ENCODE measurements at regions not wholly inside any gene's neighbourhood (a gene's known extent, or its start where the extent isn't known, plus 50 kb on each side); places are given as distances from the start of the nearest gene placed in this dataset.

DNA sequence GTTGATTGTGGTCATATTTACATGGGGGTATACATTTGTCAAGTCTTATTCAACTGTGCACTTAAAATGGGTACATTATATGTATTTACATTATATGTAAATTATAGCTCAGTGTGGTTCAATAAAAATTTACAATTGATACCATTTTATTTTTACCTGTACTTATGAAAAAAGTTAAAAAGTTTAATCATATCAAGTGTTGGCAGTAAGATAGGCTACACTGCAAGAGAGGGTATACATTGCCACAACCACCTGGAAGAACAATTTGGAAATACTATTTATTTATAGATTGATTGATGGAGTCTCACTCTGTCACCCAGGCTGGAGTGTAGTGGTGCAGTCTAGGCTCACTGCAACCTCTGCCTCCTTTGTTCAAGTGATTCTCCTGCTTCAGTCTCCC is 453.3 kb downstream of the XYLT1 start:
- DNase-seq (ENCODE audit: low read depth in 1 of 2, low spot score in 2 of 2) (no peak), FAIRE-seq (no peak)
- H4K91ac ChIP-seq (replicated peaks; ENCODE audit: insufficient read length, low read length) = no peak overlapping the region
- no peaks in the 10 kb centered on the region for H4K20me1 ChIP-seq (replicated peaks in 1 of 2; ENCODE audit: control insufficient read depth in 1 of 2, insufficient read depth in 2 of 2, low read length in 2 of 2)
- no peak overlapping the region for H3K4me3 ChIP-seq (ENCODE audit: extremely low read depth in 1 of 4, insufficient read depth in 2 of 4, low read depth in 3 of 4, low read length in 4 of 4)
- H2BK120ac ChIP-seq (replicated peaks; ENCODE audit: low read depth, low read length) = no peak overlapping the region
- H3K23me2 ChIP-seq (ENCODE audit: low read depth, low read length) = no peaks in the 10 kb centered on the region
- no peak overlapping the region for H2BK5ac ChIP-seq (ENCODE audit: low read depth, low read length)
- no peak overlapping the region for H3K23ac ChIP-seq (ENCODE audit: insufficient read length)
- H3K4ac ChIP-seq (replicated peaks; ENCODE audit: insufficient read length, low read depth, low read length) = no peak overlapping the region
- no peak overlapping the region for H2BK15ac ChIP-seq (ENCODE audit: low read length)
- no peaks in the 10 kb centered on the region for H3K79me1 ChIP-seq (ENCODE audit: low read depth, low read length)
- H3K4me1 ChIP-seq (replicated peaks in 1 of 4; ENCODE audit: control insufficient read depth in 3 of 4, insufficient read depth in 4 of 4, low read length in 3 of 4) = no peaks in the 10 kb centered on the region
- H2AK5ac ChIP-seq (ENCODE audit: low read depth, low read length) = no peak overlapping the region
- H3K27ac ChIP-seq (ENCODE audit: low read depth, low read length) = no peak overlapping the region
- no peak overlapping the region for H3K4me2 ChIP-seq (ENCODE audit: insufficient read depth in 1 of 2, low read depth in 2 of 2, low read length in 2 of 2)
- H2BK20ac ChIP-seq (ENCODE audit: low read length) = no peak overlapping the region
- no peak overlapping the region for H3K14ac ChIP-seq (ENCODE audit: insufficient read length)
- no peak overlapping the region for H3K18ac ChIP-seq (ENCODE audit: extremely low read depth, low read length)
- no peak overlapping the region for H4K5ac ChIP-seq (ENCODE audit: insufficient read length, low read depth, low read length)
- POLR2A ChIA-PET (ENCODE audit: partially characterized antibody) = no interaction called here
- H3K27me3 ChIP-seq (replicated peaks in 1 of 4; ENCODE audit: control insufficient read depth in 3 of 4, extremely low read depth in 1 of 4, insufficient read depth in 3 of 4, low read length in 3 of 4) = no peaks in the 10 kb centered on the region
- no peak overlapping the region for H3K56ac ChIP-seq (replicated peaks; ENCODE audit: insufficient read length, low read depth, low read length)
- CTCF ChIA-PET (ENCODE audit: partially characterized antibody) = interaction anchor here (0.8 kb wide), 1 partner anchor 94 kb away, joined by 3 read pairs; no protein-coding TSS in a partner anchor
- H3K9me3 ChIP-seq (ENCODE audit: insufficient read depth in 2 of 2, low read depth in 1 of 2, low read length in 1 of 2) = no peaks in the 10 kb centered on the region
- no peak overlapping the region for H3K9ac ChIP-seq (replicated peaks in 1 of 4; ENCODE audit: extremely low read depth in 1 of 4, low read depth in 3 of 4, low read length in 3 of 4)
- H3K79me2 ChIP-seq (ENCODE audit: control insufficient read depth in 1 of 2, insufficient read depth in 2 of 2, low read length in 2 of 2) = no peaks in the 10 kb centered on the region
- no peaks in the 10 kb centered on the region; a peak in 1 of 8 replicates for H3K36me3 ChIP-seq (ENCODE audit: control insufficient read depth in 2 of 4, insufficient read depth in 4 of 4, low read length in 3 of 4)
- H2AFZ ChIP-seq (ENCODE audit: low read length) = no peak overlapping the region
- no peak overlapping the region for H4K8ac ChIP-seq (ENCODE audit: extremely low read depth, insufficient read depth, low read length)
- no peak overlapping the region for H2BK12ac ChIP-seq (ENCODE audit: low read depth, low read length)
- TF ChIP-seq HDAC2 (IDR thresholded peaks at IDR 0.05; ENCODE audit: borderline replicate concordance in 1 of 2, low read depth in 2 of 2, low read length in 2 of 2) = no peak
- TF ChIP-seq POLR2A (IDR thresholded peaks at IDR 0.05; ENCODE audit: control extremely low read depth in 1 of 2, low read depth in 2 of 2, low read length in 2 of 2) = no peak

Measured in H1 (cell line).